ENCODE measurements at regions not wholly inside any gene's neighbourhood (a gene's known extent, or its start where the extent isn't known, plus 50 kb on each side); places are given as distances from the start of the nearest gene placed in this dataset.

DNA sequence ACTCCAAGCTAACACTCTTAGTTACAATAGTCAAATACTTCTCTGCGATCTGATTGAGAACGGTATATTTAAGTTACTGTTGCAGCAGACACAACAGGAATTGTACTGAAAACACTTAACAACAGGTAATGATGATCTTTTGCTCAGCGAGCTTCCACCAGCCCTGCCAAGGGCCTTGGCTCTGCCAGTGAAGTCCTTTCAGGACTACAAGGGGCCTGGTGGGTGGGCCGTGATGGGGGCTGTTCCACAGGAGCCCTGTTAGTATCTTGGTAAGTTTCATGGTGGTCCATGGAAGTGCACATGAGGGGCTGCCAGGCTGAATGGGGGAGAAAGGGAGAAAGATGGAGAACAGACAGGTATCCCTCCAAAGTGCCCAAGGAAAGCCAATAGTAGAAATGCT lies 178.6 kb upstream of the DOK6 start:
- H3K27ac ChIP-seq, result no peak overlapping the region
- ChIA-PET POLR2A (ENCODE audit: unreplicated experiment) (no interaction called here), CTCF (no interaction called here)
- no peaks in the 10 kb centered on the region for H3K4me1 ChIP-seq (replicated peaks; ENCODE audit: insufficient read depth)
- no peak overlapping the region for H3K4me3 ChIP-seq
- intact Hi-C loops (cut with micrococcal nuclease; ENCODE audit: unreplicated experiment), result no loop called here
- H3K27me3 ChIP-seq (ENCODE audit: insufficient read depth, low read depth), result no peaks in the 10 kb centered on the region
- H2AFZ ChIP-seq, result no peak overlapping the region
- no peaks in the 10 kb centered on the region for H4K20me1 ChIP-seq (ENCODE audit: insufficient read depth)
- no TSS peak for BruUV-seq (replicated peaks)
- no peak overlapping the region for H3K4me2 ChIP-seq
- H3K9me2 ChIP-seq (ENCODE audit: insufficient read depth), result no peaks in the 10 kb centered on the region
- no peaks in the 10 kb centered on the region for H3K79me2 ChIP-seq (ENCODE audit: low read depth)
- H3K36me3 ChIP-seq (ENCODE audit: low read depth), result no peaks in the 10 kb centered on the region
- no peak for TF ChIP-seq EZH2 (IDR thresholded peaks at IDR 0.05; ENCODE audit: low read depth)
- TF ChIP-seq, protein P1, sequence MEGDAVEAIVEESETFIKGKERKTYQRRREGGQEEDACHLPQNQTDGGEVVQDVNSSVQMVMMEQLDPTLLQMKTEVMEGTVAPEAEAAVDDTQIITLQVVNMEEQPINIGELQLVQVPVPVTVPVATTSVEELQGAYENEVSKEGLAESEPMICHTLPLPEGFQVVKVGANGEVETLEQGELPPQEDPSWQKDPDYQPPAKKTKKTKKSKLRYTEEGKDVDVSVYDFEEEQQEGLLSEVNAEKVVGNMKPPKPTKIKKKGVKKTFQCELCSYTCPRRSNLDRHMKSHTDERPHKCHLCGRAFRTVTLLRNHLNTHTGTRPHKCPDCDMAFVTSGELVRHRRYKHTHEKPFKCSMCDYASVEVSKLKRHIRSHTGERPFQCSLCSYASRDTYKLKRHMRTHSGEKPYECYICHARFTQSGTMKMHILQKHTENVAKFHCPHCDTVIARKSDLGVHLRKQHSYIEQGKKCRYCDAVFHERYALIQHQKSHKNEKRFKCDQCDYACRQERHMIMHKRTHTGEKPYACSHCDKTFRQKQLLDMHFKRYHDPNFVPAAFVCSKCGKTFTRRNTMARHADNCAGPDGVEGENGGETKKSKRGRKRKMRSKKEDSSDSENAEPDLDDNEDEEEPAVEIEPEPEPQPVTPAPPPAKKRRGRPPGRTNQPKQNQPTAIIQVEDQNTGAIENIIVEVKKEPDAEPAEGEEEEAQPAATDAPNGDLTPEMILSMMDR (conservative IDR thresholded peaks at IDR 0.05), result no peak
- no peak for DNase-seq
- H3K9me3 ChIP-seq (ENCODE audit: insufficient read depth, low read depth), result no peaks in the 10 kb centered on the region
- no peaks in the 10 kb centered on the region for H3F3A ChIP-seq (ENCODE audit: insufficient read depth, low read depth)

DNA sequence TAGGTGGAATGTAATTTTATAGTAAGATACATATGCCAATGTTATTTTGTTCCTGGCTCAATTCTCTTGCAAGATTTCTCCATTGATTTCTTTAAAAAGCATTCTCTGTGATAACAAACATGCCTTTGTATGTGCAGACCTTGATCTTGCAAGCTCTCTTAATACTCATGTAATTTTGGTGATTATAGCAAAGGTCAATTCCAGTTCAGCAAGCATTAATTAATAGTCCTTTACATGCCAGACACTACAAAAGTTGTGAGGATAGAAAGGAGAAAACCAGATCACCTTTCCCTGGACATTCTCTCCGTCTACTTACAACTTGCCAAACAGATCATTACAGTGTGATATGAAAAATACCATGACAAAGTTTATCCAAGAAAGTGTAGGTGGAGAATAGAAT lies 173.7 kb upstream of the DOK6 start:
- CTCF ChIA-PET, result no interaction called here
- Histone ChIP-seq H3K27me3 (ENCODE audit: insufficient read depth, low read depth) (no peaks in the 10 kb centered on the region), H3F3A (ENCODE audit: insufficient read depth, low read depth) (no peaks in the 10 kb centered on the region), H3K27ac (no peak overlapping the region), H4K20me1 (ENCODE audit: insufficient read depth) (no peaks in the 10 kb centered on the region), H3K36me3 (ENCODE audit: low read depth) (no peaks in the 10 kb centered on the region), H3K9me2 (ENCODE audit: insufficient read depth) (no peaks in the 10 kb centered on the region), H2AFZ (no peak overlapping the region), H3K4me1 (replicated peaks; ENCODE audit: insufficient read depth) (no peaks in the 10 kb centered on the region), H3K4me2 (no peak overlapping the region), H3K79me2 (ENCODE audit: low read depth) (no peaks in the 10 kb centered on the region), H3K4me3 (no peak overlapping the region), H3K9me3 (ENCODE audit: insufficient read depth, low read depth) (no peaks in the 10 kb centered on the region)
- no TSS peak for BruUV-seq (replicated peaks)
- no peak for TF ChIP-seq EZH2 (IDR thresholded peaks at IDR 0.05; ENCODE audit: low read depth)
- TF ChIP-seq, protein P1 (conservative IDR thresholded peaks at IDR 0.05), result no peak
- POLR2A ChIA-PET (ENCODE audit: unreplicated experiment), result no interaction called here
- intact Hi-C loops (cut with micrococcal nuclease; ENCODE audit: unreplicated experiment), result no loop called here
- no peak for DNase-seq

DNA sequence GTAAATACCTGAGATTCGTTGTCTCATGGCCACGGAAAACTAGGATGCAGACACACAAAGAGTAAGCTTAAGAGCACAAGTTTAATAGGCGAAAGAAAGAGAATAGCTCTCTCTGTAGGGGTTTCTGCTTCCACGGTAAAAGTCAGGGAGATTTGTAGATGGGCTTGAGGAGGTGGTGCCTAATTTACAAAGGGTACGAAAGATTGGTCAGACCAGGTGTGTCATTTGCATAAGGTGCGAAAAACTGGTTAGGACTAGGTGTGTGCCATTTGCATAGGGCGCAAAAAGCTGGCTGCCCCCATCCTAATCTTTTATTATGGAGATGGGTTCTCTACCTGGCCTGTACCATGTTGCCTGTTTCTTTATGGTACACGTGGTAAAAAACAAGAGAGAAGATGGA lies 170.5 kb upstream of the DOK6 start:
- intact Hi-C loops (cut with micrococcal nuclease; ENCODE audit: unreplicated experiment), result no loop called here
- Histone ChIP-seq H3K79me2 (ENCODE audit: low read depth) (no peaks in the 10 kb centered on the region), H3K4me2 (no peak overlapping the region), H3K4me3 (no peak overlapping the region), H2AFZ (no peak overlapping the region), H3K9me3 (ENCODE audit: insufficient read depth, low read depth) (no peaks in the 10 kb centered on the region), H3K9me2 (ENCODE audit: insufficient read depth) (no peaks in the 10 kb centered on the region), H3K27me3 (ENCODE audit: insufficient read depth, low read depth) (no peaks in the 10 kb centered on the region), H4K20me1 (ENCODE audit: insufficient read depth) (no peaks in the 10 kb centered on the region), H3F3A (ENCODE audit: insufficient read depth, low read depth) (no peaks in the 10 kb centered on the region), H3K4me1 (replicated peaks; ENCODE audit: insufficient read depth) (no peaks in the 10 kb centered on the region), H3K27ac (no peak overlapping the region), H3K36me3 (ENCODE audit: low read depth) (no peaks in the 10 kb centered on the region)
- no TSS peak for BruUV-seq (replicated peaks)
- TF ChIP-seq, protein P1 (conservative IDR thresholded peaks at IDR 0.05), result no peak
- no peak for TF ChIP-seq EZH2 (IDR thresholded peaks at IDR 0.05; ENCODE audit: low read depth)
- POLR2A ChIA-PET (ENCODE audit: unreplicated experiment), result no interaction called here
- DNase-seq, result no peak
- CTCF ChIA-PET, result no interaction called here
